HEK293T (cell line): ENCODE measurements at regions not wholly inside any gene's neighbourhood (a gene's known extent, or its start where the extent isn't known, plus 50 kb on each side); places are given as distances from the start of the nearest gene placed in this dataset.

Experiments
- BHLHE40 ChIP-seq: fragments of 450-650 bp; IDR thresholded peaks from 2 replicates; pipeline ENCODE4 v1.6.1; 2016; ENCODE audit warnings: mild to moderate bottlenecking, moderate library complexity, borderline replicate concordance
- ELF4 ChIP-seq: fragments of 450-650 bp; IDR thresholded peaks from 2 replicates; pipeline ENCODE4 v1.6.1; 2017; ENCODE audit warnings: antibody characterized with exemption
- FOXM1 ChIP-seq: fragments of 450-650 bp; IDR thresholded peaks from 2 replicates; pipeline ENCODE4 v1.6.1; 2017; ENCODE audit warnings: mild to moderate bottlenecking, borderline replicate concordance
- NFRKB ChIP-seq: fragments of 450-650 bp; IDR thresholded peaks from 2 replicates; pipeline ENCODE4 v1.6.1; 2016; ENCODE audit warnings: mild to moderate bottlenecking, moderate library complexity
- SP1 ChIP-seq: fragments of 450-650 bp; IDR thresholded peaks from 2 replicates; pipeline ENCODE4 v1.6.1; 2017

GRCh38 chr6:120775698-120776097 is 558.6 kb downstream of the TBC1D32 start:
- TF ChIP-seq NFRKB (no peak), ELF4 (no peak), BHLHE40 (no peak), SP1 (no peak), FOXM1 (no peak)
